HCT116 (cell line): ENCODE measurements at regions not wholly inside any gene's neighbourhood (a gene's known extent, or its start where the extent isn't known, plus 50 kb on each side); places are given as distances from the start of the nearest gene placed in this dataset.

ENCODE experiments used
- ATAC-seq: fragments of 200-7000 bp; cut with Tn5 transposase; 2 replicates; pipeline ENCODE4 v1.9.1; 2020; ENCODE audit warnings: mild to moderate bottlenecking, moderate library complexity
- BruUV-seq: library from RNA; stranded (reverse); fragments of 400-500 nt; replicated peaks from 2 replicates; lab custom pipeline; 2021; lab: Mats Ljungman, UMichigan
- CTCF ChIA-PET: fragments of 300-600 bp; sonication (Branson Sonifier 250); formaldehyde crosslinking; loops from one replicate; lab custom pipeline; 2021; ENCODE audit warnings: antibody characterized with exemption; lab: Charles Lee
- POLR2A ChIA-PET: fragments of 300-600, 350-600 bp; sonication (Branson Sonifier 250); formaldehyde crosslinking; loops from one replicate; lab custom pipeline; 2021; ENCODE audit warnings: antibody characterized with exemption; lab: Charles Lee
- RAD21 ChIA-PET, 2 experiments: fragments of 300-600 bp; sonication (Branson Sonifier 250); formaldehyde crosslinking; loops; one replicate each; lab custom pipeline; 2023; ENCODE audit warnings: low total read pairs in 2 of 2; ENCODE audit not compliant: uncharacterized antibody in 2 of 2, unreplicated experiment in 2 of 2, low non-redundant PET in 1 of 2; lab: Charles Lee
- DNase-seq: peaks from one replicate; pipeline ENCODE4 v3.0.0-alpha.2; 2010; ENCODE audit warnings: low read depth, low spot score
- H2AFZ ChIP-seq: fragments of 200-600 bp; shearing (Covaris generic), sonication (generic); 2 replicates; pipeline ENCODE4 v1.6.1; 2017; ENCODE audit warnings: low read depth, mixed run types, mixed read lengths, antibody characterized with exemption, low read length; ENCODE audit not compliant: poor library complexity, severe bottlenecking
- H3K27ac ChIP-seq: 2 replicates; pipeline ENCODE4 v1.5.1; 2012; ENCODE audit warnings: low read depth, low read length
- H3K27me3 ChIP-seq: fragments of 200-600 bp; sonication (generic); 2 replicates; pipeline ENCODE4 v1.6.1; 2016; ENCODE audit warnings: mixed run types, low read length, mixed read lengths; ENCODE audit not compliant: insufficient read depth
- H3K36me3 ChIP-seq, 2 experiments: fragments of 200-500 bp in 1 of 2; fragments of 200-600 bp in 1 of 2; sonication (Bioruptor generic) in 1 of 2; sonication (generic) in 1 of 2; 2 replicates each; pipeline versions ENCODE4 v1.5.1 to v1.6.1; 2014 to 2016; ENCODE audit warnings: low read length in 2 of 2, inconsistent platforms in 1 of 2, mixed read lengths in 1 of 2, mixed run types in 1 of 2; ENCODE audit not compliant: insufficient read depth in 2 of 2, control insufficient read depth in 1 of 2
- H3K4me1 ChIP-seq, 2 experiments: fragments of 200-600 bp in 1 of 2; sonication (generic) in 1 of 2; 2 replicates each; pipeline versions ENCODE4 v1.5.1 to v1.6.1; 2012 to 2017; ENCODE audit warnings: low read length in 2 of 2, inconsistent platforms in 1 of 2, mild to moderate bottlenecking in 1 of 2, mixed read lengths in 1 of 2, mixed run types in 1 of 2, moderate library complexity in 1 of 2; ENCODE audit not compliant: insufficient read depth in 2 of 2, control insufficient read depth in 1 of 2
- H3K4me2 ChIP-seq: fragments of 200-600 bp; sonication (generic); 2 replicates; pipeline ENCODE4 v1.6.1; 2017; ENCODE audit warnings: mixed run types, low read length, mixed read lengths
- H3K4me3 ChIP-seq, 2 experiments: fragments of 200-600 bp in 1 of 2; sonication (generic) in 1 of 2; replicated peaks in 1 of 2; 2 replicates each; pipeline ENCODE4 v1.5.1; 2011 to 2016; ENCODE audit warnings: low read length in 2 of 2, control low read depth in 1 of 2, low read depth in 1 of 2, mild to moderate bottlenecking in 1 of 2, mixed read lengths in 1 of 2, mixed run types in 1 of 2
- H3K79me2 ChIP-seq: fragments of 200-600 bp; sonication (generic); 2 replicates; pipeline ENCODE4 v1.6.1; 2017; ENCODE audit warnings: mild to moderate bottlenecking, mixed run types, low read length, moderate library complexity, mixed read lengths; ENCODE audit not compliant: insufficient read depth
- H3K9ac ChIP-seq: fragments of 200-600 bp; sonication (generic); 2 replicates; pipeline ENCODE4 v1.6.1; 2016; ENCODE audit warnings: low read length, mixed read lengths
- H3K9me2 ChIP-seq: fragments of 200-600 bp; sonication (generic), shearing (Covaris generic); 2 replicates; pipeline ENCODE4 v1.6.1; 2017; ENCODE audit warnings: mixed run types, mild to moderate bottlenecking, moderate library complexity; ENCODE audit not compliant: insufficient read depth
- H3K9me3 ChIP-seq, 2 experiments: fragments of 200-500 bp in 1 of 2; fragments of 200-600 bp in 1 of 2; sonication (Bioruptor generic) in 1 of 2; sonication (generic) in 1 of 2; 2 replicates each; pipeline ENCODE4 v1.6.1; 2014 to 2017; ENCODE audit warnings: low read length in 2 of 2, mixed read lengths in 2 of 2, inconsistent platforms in 1 of 2, low read depth in 1 of 2, mild to moderate bottlenecking in 1 of 2, mixed run types in 1 of 2, moderate library complexity in 1 of 2; ENCODE audit not compliant: control insufficient read depth in 1 of 2, insufficient read depth in 1 of 2
- H4K20me1 ChIP-seq: fragments of 200-600 bp; sonication (generic), shearing (Covaris generic); 2 replicates; pipeline ENCODE4 v1.6.1; 2017; ENCODE audit warnings: mixed run types, mild to moderate bottlenecking, moderate library complexity; ENCODE audit not compliant: insufficient read depth
- EGR1 ChIP-seq: IDR thresholded peaks from 2 replicates; pipeline ENCODE4 v1.6.1; 2012; ENCODE audit warnings: low read depth
- POLR2AphosphoS5 ChIP-seq: IDR thresholded peaks from 2 replicates; pipeline ENCODE4 v1.6.1; 2011; ENCODE audit warnings: mild to moderate bottlenecking, low read depth, low read length, moderate library complexity
- TCF7L2 ChIP-seq: IDR thresholded peaks from 2 replicates; pipeline ENCODE4 v1.7.0; 2011; ENCODE audit warnings: borderline replicate concordance, inconsistent platforms; ENCODE audit not compliant: insufficient read depth, insufficient read length; ENCODE audit errors: extremely low read depth
- YY1 ChIP-seq: IDR thresholded peaks from 2 replicates; pipeline ENCODE4 v1.6.1; 2011; ENCODE audit warnings: low read length, low read depth, moderate library complexity, mild to moderate bottlenecking; ENCODE audit not compliant: insufficient replicate concordance; ENCODE audit errors: extremely low read depth
- ZFX ChIP-seq: fragments of 450-650 bp; IDR thresholded peaks from 2 replicates; pipeline ENCODE4 v1.6.1; 2017
- ZNF274 ChIP-seq: fragments of 200-500 bp; sonication (Bioruptor generic); IDR thresholded peaks from 2 replicates; pipeline ENCODE4 v1.6.1; 2014; ENCODE audit warnings: mild to moderate bottlenecking, low read depth, low read length, inconsistent platforms
- intact Hi-C: fragments of 100-400 bp; cut with micrococcal nuclease; formaldehyde crosslinking; loops from 2 replicates; pipeline ENCODE4 v1.10.0; 2022
- TF ChIP-seq, protein P1 (sequence below), 3 experiments: fragments of 200-600 bp in 1 of 3; sonication (generic) in 1 of 3; IDR thresholded peaks in 2 of 3; conservative IDR thresholded peaks in 1 of 3; 2 replicates each; pipeline ENCODE4 v1.5.1; 2012 to 2017; ENCODE audit warnings: low read depth in 2 of 3, low read length in 2 of 3, antibody characterized with exemption in 1 of 3, borderline replicate concordance in 1 of 3, control low read depth in 1 of 3, mild to moderate bottlenecking in 1 of 3, mixed read lengths in 1 of 3, mixed run types in 1 of 3, moderate library complexity in 1 of 3; ENCODE audit not compliant: insufficient read depth in 1 of 3

DNA sequence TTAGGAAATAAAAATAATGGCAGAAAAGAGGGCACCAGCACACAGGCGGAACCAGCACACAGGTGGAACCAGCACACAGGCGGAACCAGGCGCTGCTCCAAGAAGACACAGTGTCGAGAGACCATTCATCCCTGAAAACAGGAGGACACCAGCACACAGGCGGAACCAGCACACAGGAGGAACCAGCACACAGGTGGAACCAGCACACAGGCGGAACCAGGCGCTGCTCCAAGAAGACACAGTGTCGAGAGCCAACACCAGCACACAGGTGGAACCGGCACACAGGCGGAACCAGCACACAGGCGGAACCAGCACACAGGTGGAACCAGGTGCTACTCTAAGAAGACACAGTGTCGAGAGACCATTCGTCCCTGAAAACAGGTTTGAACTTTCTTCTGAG is 115.5 kb upstream of the TMEM18 start:
- Histone ChIP-seq H2AFZ (no peak overlapping the region), H3K79me2 (no peaks in the 10 kb centered on the region), H3K4me1 (no peaks in the 10 kb centered on the region), H3K9ac (no peak overlapping the region), H3K27me3 (no peaks in the 10 kb centered on the region), H3K9me2 (no peaks in the 10 kb centered on the region), H3K9me3 (no peaks in the 10 kb centered on the region), H3K4me2 (no peak overlapping the region), H4K20me1 (no peaks in the 10 kb centered on the region), H3K36me3 (no peaks in the 10 kb centered on the region), H3K27ac (no peak overlapping the region), H3K4me3 (no peak overlapping the region)
- no peak for TF ChIP-seq ZFX
- no peak for TF ChIP-seq ZNF274
- no peak for TF ChIP-seq EGR1
- TF ChIP-seq TCF7L2, result no peak
- no peak for TF ChIP-seq POLR2AphosphoS5
- no peak for TF ChIP-seq YY1
- TF ChIP-seq, protein P1, sequence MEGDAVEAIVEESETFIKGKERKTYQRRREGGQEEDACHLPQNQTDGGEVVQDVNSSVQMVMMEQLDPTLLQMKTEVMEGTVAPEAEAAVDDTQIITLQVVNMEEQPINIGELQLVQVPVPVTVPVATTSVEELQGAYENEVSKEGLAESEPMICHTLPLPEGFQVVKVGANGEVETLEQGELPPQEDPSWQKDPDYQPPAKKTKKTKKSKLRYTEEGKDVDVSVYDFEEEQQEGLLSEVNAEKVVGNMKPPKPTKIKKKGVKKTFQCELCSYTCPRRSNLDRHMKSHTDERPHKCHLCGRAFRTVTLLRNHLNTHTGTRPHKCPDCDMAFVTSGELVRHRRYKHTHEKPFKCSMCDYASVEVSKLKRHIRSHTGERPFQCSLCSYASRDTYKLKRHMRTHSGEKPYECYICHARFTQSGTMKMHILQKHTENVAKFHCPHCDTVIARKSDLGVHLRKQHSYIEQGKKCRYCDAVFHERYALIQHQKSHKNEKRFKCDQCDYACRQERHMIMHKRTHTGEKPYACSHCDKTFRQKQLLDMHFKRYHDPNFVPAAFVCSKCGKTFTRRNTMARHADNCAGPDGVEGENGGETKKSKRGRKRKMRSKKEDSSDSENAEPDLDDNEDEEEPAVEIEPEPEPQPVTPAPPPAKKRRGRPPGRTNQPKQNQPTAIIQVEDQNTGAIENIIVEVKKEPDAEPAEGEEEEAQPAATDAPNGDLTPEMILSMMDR (IDR thresholded peaks at IDR 0.05 in 2 of 3, conservative IDR thresholded peaks at IDR 0.05 in 1 of 3; ENCODE audit: borderline replicate concordance in 1 of 3, insufficient read depth in 1 of 3, low read depth in 2 of 3, low read length in 2 of 3), result no peak
- BruUV-seq, result no TSS peak
- ChIA-PET CTCF (no interaction called here), POLR2A (interaction anchor here (0.6 kb wide), 1 partner anchor 13 kb away, joined by 3 read pairs; no protein-coding TSS in a partner anchor), RAD21 (no interaction called here)
- intact Hi-C loops, result no loop called here
- no peak for DNase-seq
- no peak for ATAC-seq
